Choroid plexus epithelial cell (primary cell): ENCODE measurements at regions not wholly inside any gene's neighbourhood (a gene's known extent, or its start where the extent isn't known, plus 50 kb on each side); places are given as distances from the start of the nearest gene placed in this dataset.
"Not testable (repeated sequence)": the region's sequence is repeated elsewhere in the genome, so short reads cannot be mapped to it uniquely, and the experiment has no call there.

Source experiments
- DNase-seq: peaks from one replicate; pipeline ENCODE4 v3.0.0-alpha.2; 2010; ENCODE audit warnings: low read depth
- H3K4me3 ChIP-seq: 2 replicates; pipeline ENCODE4 v1.5.1; 2011; ENCODE audit warnings: low read depth, mild to moderate bottlenecking, control low read depth, low read length, moderate library complexity

DNA sequence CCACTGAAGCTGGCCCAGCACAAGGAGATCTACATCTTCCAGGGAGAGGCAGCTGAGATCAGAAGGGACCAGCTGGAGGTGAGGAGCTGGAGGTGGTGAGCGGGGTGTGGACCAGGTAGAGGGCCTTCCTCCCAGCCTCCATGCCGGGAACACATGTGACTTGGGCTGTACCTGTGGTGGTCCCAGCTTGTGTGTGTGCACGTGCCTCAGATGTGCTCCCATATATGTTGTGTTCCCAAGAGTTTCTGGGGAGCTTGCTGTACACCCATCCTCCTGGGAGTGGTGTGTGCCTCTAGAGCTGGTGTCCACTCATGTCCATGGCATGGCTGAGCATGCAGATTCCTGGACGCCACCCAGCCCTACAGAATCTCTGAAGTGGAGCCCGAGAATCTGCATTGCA, 183.7 kb upstream of the AKAP13 start:
- not testable (repeated sequence) for H3K4me3 ChIP-seq, DNase-seq

GRCh38 chr15:85197582-85197981, 182.8 kb upstream of the AKAP13 start:
- not testable (repeated sequence) for DNase-seq, H3K4me3 ChIP-seq

DNA sequence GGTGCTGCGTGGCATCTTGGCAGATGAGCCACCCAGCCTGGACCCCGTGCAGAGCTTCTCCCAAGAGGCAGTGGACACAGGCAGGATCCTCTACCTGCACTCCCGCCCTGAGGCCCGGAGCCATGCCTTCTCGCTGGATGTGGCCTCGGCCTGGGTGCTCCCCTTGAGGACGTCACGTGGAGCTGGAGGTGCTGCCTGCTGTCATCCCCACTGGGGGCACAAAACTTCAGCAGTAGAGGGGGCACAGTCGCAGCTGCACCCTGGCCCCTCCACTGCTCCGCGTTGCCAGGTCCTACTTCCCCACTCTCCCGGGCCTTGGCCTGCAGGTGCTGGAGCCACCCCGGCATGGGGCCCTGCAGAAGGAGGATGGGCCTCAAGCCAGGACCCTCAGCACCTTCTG, 182.0 kb upstream of the AKAP13 start:
- H3K4me3 ChIP-seq, DNase-seq: not testable (repeated sequence)

DNA sequence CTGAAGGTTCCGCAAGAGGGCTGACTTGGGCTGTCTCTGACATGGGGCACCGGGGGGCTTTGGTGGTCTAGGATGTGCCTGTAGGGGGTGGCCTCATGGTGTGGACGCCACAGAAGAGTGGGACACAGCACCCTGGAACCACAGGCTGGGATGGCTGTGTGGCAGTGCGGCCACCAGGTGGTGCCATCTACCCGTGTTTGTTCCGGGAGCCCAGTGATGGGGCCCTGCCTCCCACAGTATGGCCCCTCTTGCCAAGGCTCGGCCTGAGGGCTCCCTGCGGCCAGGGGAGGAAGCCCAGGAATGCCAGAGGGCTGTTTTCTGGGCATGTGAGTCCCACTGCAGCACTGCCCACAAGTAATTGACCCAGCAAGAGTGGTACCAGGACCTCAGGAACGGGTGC, 180.2 kb upstream of the AKAP13 start:
- not testable (repeated sequence) for DNase-seq, H3K4me3 ChIP-seq

- H3K4me3 ChIP-seq, DNase-seq: not testable (repeated sequence)
Observed at GRCh38 chr15:85201118-85201793, 179.1 kb upstream of the AKAP13 start.

GRCh38 chr15:85204481-85204880, 175.9 kb upstream of the AKAP13 start:
- H3K4me3 ChIP-seq, DNase-seq: not testable (repeated sequence)

DNA sequence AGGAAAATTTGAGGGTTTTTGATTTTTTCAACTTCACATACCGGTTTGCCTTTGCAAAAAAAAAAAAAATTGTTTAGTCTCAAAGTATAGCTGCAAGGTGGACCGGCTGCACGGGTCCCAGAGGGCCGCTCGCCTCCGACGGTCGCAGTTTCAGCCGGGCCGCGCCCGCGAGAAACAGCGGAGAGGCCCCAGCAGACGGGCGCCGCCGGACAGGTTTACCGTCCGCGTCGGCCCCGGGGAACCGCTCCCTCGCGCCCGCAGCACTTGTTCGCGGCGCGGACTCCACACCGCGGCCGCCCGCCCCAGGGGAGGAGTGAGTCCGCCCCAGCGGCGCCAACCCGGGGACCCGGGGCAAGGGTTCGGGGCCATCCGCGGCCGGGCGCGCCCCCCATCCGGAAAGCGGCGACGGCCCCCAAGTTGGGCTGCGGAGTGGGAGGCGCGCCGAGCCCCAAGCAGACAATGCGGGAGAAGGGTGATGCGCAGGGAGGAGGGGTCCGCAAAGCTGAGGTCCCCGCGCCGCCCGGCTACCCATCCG, 146.5 kb upstream of the AKAP13 start:
- DNase-seq = not testable (repeated sequence)
- peak overlapping the region; percentile 29 for H3K4me3 ChIP-seq

DNA sequence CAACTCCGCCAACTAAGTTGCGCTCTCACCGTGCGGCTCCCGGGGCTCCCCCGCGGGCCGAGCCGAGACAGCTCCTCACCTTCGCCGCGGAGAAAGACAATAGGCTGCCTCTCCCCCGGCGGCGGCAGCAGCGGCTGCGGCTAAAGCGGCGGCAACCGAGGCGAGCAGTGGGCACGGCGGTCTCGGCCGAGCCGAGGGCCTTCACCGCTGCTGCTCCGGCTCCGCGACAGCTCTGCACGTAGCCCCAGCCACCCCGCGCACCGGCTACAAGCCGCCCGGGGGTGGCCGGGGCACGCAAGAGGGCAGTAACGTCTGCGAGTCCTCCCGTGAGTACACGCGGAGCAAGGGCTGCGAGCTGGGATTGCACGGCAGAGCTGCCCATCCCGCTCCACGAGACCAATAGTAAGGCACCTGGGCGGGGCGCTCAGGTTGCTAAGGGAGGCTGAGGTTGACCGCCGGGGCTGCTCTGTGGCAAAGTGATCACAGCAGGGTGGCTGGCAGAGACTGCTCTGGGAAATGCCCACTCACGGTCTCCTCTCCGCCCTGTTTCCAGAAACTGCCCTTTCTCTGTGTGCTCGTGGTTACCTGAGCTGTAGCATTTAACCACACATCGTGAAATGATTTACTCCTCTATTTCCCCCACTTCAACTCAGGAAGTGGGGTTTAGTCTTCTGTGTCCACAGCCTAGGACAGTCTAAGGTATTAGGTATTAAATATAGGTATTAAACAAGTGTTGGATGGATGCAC, 145.8 kb upstream of the AKAP13 start:
- H3K4me3 ChIP-seq, DNase-seq: not testable (repeated sequence)

- not testable (repeated sequence) for H3K4me3 ChIP-seq, DNase-seq
Observed at GRCh38 chr15:85244056-85244455, 136.3 kb upstream of the AKAP13 start.

- H3K4me3 ChIP-seq = not testable (repeated sequence)
- peak; percentile 19 for DNase-seq
Observed at GRCh38 chr15:85250938-85251542, 129.4 kb upstream of the AKAP13 start.

DNA sequence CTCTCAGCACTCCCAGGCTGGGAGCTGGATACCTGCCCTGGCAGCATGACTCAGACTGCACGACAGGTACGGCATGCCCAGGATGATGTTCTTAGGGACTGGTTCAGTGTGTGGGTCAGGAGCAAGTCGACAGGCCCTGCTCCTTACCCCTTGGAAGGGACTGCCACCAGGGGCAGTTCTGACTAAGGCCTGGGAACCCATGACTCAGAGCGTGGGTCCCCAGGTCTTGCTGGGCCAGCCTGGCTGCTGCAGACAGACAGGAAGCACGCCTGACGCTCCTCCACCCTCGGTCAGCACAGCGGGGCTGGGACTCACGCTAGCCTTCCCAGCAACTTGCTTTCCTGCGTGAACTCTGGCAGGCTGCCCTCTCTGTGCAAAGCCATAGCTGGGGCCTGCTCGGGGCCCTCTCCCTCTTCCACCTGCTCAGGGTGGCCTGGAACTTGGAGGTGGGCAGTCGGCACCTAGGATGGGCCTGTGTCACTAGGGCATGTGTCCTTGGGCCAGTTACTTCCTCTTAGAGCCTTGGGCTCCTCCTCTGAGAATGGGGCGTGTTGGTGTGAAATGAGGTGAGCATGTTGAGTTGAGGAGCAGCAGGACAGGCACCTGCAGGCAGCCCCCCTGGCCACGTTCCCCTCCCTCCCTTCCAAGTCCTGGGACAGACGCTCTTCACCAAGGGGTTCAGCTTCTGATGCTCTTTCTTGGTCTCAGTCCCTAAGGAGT, 127.0 kb upstream of the AKAP13 start:
- not testable (repeated sequence) for H3K4me3 ChIP-seq
- DNase-seq = peak; percentile 35

DNA sequence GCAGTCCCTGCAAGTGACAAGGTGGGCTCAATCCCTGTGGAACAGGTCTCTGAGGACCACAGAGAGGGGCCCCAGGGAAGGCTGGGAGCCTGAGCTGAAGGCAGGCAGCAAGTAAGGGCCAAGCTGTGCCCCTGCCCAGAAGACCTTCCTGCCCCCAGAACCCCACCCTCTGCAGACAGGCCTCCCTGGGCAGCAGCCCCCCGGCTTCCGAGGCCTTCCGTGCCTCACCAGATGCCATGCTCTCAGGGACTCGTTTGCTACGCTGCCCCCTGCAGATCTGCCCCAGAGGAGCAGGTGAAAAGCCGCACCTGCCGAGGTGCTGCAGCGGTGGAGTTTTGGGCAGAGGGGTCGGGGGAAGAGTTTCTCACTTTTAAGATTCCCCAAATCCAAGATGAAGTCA, 125.4 kb upstream of the AKAP13 start:
- H3K4me3 ChIP-seq, DNase-seq: not testable (repeated sequence)

DNA sequence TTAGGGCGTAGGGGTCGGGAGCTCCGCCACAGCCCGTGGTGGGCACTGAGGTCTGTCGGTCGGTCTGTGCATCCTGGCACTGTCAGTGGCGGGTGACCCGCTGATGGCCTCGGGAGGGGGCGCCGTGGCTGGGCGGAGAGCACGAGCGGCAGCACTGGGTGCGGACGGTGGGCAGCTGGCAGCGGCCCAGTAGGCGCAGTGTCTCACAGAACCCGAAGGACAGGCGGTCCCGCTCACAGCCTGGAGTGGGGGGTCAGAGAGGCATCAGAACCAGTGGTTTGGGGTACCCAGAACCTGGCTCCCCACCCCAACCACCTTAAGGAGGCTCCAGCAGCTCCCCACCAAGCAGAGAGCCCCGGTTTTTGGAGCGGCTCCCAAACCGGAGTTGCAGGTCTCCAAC, 124.9 kb upstream of the AKAP13 start:
- not testable (repeated sequence) for H3K4me3 ChIP-seq, DNase-seq

DNA sequence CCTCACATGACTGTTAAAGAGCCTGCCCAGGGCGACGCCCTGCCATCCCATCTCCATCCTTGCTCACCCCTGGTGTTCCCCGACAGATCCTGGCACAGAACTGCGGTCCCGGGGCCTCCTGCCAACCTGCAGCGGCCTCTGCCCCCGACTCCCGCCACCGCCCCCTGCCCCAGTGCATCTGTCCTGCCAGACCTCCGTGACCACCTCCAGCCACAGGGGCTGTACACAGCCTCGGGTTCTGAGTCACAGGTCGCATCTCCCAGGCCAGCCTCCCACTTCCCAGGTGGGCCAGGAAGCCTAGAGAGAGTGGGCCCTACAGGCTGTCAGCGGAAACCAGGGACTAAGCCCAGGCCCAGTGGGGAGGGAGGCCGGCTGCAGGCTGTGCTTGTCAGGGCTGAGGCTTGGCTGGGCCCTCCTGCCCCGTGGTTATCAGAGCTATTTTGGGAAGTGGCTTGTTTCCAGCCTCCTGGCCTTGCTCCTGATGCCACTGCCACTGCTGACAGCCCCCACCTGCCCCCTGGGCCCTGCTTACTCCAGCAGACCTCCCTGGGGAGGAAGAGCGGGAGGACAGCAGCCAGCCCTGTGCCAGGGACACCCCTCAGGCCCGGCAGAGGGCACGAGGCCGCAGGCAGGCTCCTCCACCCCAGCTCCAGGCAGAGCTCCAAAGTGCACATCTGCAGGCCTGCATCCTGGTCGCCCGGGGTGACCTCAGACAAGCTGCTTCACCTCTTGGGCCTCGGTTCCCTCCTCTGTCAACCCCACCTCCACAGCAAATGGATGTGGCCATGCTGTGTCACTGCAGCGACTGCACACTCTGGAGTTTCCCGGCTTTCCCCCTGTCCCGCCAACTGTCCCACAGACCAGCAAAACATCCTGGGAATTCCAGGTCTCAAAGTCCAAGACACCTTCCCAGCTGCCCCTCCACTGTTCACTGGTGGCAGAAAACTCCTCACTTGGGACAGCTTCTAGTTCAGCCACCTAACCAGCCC, 124.1 kb upstream of the AKAP13 start:
- not testable (repeated sequence) for DNase-seq, H3K4me3 ChIP-seq

- not testable (repeated sequence) for H3K4me3 ChIP-seq, DNase-seq
Observed at GRCh38 chr15:85258062-85258445, 122.3 kb upstream of the AKAP13 start.

- DNase-seq = not testable (repeated sequence)
Observed at GRCh38 chr15:85258559-85259209, 121.7 kb upstream of the AKAP13 start.

GRCh38 chr15:85260526-85260925, 119.9 kb upstream of the AKAP13 start:
- DNase-seq, H3K4me3 ChIP-seq: not testable (repeated sequence)

More at GRCh38 chr15:85258559-85259209, 121.7 kb upstream of the AKAP13 start:
- not testable (repeated sequence) for H3K4me3 ChIP-seq
